DMS53 (cell line): ENCODE measurements at regions not wholly inside any gene's neighbourhood (a gene's known extent, or its start where the extent isn't known, plus 50 kb on each side); places are given as distances from the start of the nearest gene placed in this dataset.
A peak's percentile ranks its signal among the peaks of the same experiment; 100 is the strongest.

Experiments
- DNase-seq: peaks from one replicate; lab custom pipeline; 2025; lab: John Stamatoyannopoulos, UW

DNA sequence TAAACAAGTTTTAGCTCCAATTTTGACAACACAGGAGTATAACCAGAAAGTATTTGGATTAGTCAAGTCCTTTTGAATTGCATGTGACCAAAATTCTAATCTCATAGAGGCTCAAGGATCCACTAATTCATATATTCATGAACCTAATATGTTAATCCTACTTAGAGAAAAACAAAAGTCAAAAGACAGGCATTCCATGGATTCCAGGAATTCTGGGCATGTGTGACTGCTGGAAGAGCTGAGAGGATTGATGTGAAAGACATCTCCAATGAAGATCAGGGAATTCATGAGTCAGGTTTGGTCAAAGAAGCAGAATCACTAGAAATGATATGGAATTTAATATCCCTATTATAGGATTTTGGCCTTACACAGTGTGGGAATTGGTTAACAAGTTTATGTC is 1494.6 kb upstream of the DDX18 start:
- no peak for DNase-seq

DNA sequence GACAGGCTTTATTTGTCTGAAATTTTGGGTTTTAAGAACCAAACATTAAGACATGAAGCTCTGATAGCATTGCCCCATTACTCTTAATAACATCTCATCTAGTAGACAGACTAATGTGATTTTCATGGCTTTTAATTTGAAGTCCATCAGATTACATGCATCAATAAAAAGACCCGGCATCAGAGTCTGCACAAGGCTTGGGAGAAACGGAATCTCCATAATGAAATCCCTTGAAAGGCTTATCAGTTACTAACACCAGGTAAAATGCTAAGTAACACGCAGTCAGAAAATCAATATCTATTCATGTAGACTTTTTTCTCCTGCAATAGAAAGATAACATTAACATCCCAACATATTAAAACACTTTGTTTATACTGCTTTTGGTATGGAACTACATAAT is 1485.2 kb upstream of the DDX18 start:
- no peak for DNase-seq

GRCh38 chr2:116340690-116341089 is 1473.8 kb upstream of the DDX18 start:
- no peak for DNase-seq

- no peak for DNase-seq
Observed at GRCh38 chr2:116366212-116366611, 1448.3 kb upstream of the DDX18 start.

DNA sequence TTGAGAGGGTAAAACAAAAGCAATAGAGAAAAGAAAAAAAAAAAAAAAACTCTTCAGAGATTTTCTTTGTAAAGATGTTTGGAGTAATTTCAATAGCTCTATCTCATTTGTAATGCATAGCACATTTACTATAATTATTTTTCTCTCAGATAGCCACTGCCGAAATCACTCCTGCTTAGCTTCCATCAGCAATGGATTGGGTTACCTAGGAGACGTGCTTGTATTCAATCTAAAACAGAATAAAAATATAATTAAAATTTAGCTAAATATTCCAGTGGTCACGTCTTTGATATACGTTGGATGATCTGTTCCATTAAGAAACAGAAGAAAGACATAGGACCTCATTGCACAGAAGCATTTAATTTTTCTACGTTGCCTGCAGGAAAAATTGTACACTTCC is 1435.7 kb upstream of the DDX18 start:
- no peak for DNase-seq

DNA sequence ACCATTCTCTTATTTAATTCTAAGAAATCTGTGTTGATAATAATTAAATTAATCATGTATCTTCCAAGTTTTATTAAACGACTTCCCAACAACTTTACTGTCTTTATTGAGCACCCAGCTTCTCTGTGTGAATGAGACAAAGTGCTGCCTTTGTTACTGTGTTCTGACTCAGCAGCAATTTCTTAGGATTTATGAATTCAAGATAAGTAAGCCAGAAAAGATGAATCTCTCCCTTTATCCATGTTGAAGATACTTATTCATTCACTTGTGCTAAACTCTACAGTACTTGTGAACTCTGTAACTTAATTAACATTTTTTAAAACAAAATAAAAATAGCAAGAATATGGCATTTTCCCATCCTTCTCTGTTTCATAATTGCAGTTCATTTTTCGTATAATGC is 1403.3 kb upstream of the DDX18 start:
- no peak for DNase-seq

DNA sequence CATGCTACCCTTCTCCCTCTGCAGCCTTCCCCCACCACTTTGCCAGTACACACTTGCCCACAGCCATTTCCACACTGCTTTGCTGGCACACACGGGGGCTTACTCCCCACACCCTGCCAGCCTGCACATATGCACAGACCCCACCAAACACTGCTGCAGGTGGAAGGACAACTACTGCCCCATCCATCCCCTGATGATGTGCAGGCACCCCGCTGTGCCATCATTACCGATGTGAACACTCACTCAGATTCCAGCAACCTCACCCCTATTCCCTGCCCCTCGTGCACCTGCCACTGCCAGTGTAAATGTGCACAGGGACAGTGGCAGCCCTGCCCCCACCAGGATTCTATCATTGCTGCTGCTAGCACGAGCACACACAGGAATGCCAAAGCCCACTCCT is 1400.8 kb upstream of the DDX18 start:
- no peak for DNase-seq

DNA sequence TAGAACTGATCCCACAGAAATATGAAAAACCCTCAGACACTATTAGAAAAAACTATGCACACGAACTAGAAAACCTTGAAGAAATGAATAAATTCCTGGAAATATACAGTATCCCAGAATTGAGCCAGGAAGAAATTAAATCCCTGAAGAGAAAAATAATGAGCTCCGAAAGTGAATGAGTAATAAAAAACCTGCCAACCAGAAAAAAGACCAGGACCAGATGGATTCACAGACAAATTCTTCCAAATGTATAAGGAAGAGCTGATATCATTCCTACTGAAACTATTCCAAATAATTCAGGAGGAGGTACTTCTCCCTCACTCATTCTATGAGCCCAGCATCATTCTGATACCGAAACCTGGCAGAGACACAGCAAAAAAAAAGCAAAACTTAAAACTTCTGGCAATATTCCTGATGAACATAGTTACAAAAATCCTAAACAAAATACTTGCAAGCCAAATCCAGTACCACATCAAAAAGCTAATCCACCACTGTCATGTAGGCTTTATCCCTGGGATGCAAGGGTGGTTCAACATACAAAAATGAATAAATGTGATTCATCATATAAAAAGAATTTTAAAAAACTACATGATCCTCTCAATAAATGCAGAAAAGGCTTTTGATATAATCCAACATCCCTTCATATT is 1397.6 kb upstream of the DDX18 start:
- DNase-seq: no peak

DNA sequence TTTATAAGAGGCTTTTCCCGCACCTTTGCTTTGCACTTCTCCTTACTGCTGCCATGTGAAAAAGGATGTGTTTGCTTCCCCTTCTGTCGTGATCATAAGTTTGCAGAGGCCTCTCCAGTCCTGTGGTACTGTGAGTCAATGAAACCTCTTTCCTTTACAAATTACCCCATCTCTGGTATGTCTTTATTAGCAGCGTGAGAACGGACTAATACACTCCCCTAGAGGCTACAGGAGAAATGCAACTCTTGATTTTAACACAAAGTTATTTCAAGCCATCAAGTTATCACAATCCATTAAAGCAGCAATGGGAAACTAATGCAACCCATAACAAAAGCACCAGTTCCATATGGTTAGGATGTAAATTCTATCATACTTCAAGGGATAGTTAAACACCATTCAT is 1378.8 kb upstream of the DDX18 start:
- peak; percentile 19 for DNase-seq

DNA sequence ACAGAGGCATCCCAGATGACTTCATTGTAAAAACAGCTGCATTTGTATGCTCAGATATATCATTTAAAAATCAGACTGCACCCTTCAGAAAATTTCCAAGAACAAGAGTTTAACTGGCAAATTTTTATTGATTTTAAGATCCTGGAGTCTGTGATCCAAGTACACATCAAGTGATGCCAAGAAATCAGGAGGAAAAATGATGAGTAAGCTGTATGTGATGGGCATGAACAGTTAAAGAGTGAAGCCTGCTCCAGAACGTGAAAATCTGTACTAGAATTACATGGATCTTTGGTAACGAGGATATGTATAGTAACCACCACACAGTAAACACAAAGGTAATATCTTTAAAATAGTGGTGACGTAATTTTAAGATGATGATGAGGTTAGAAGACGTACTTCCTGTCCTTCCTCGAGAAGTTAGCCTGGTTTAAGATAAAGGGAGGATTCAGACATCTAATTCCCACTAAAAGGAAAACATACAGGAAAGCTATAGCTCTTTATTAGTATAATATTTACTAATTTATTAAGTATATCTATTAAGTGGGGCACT is 1374.3 kb upstream of the DDX18 start:
- DNase-seq: no peak

GRCh38 chr2:116442418-116442817 is 1372.1 kb upstream of the DDX18 start:
- DNase-seq: no peak

DNA sequence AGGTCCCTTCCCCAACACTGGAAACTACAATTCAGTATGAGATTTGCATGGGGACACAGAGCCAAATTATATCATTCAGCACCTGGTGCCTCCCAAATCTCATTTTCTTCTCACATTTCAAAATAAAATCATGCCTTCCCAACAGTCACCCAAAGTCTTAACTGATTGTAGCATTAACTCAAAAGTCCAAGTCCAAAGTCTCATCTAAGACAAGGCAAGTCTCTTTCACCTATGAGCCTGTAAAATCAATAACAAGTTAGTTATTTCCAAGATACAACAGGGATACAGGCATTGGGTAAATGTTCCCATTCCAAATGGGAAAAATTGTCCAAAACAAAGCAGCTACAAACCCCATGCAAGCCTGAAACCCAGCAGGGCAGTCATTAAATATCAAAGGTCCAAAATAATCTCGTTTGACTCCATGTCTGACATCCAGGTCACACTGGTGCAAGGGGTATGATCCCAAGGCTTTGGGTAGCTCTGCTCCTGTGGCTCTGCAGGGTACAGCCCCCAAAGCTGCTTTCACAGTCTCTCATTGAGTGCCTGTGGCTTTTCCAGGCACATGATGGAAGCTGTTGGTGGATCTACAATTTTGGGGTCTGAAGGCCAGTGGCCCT is 1370.1 kb upstream of the DDX18 start:
- no peak for DNase-seq

DNA sequence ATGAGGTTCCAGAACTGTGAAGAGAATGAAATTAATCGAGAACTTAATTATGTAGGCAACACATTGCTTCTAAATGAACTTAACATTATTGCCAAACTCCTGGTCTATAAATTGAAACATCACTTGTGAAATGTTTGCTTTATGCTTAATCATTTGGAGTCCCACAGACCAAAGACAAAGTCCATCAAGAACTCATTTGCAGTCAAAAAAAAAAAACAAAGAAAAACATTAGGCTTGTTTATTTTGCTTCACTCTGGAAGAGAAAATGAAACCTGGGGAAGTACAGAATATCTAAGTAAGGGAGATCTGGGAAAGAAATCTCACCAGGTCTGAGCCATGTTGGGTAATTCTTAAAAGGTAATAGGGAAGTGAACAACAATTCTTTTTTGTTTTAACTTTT is 1363.5 kb upstream of the DDX18 start:
- DNase-seq: no peak

DNA sequence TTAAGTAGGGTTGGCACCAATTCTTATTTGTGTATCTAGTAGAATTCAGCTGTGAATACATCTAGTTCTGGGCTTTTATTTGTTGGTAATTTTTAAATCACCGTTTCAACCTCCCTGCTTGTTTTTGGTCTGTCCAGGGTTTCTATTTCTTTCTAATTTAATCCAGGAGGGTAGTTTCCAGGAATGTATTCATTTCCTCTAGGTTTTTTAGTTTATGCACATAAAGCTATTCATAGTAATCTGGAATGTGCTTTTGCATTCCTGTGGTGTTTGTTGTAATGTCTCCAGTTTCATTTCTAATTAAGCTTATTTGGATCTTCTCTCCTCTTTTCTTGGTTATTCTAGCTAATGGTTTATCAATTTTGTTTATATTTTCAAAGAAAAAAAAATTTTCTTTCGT is 1361.8 kb upstream of the DDX18 start:
- no peak for DNase-seq

GRCh38 chr2:116456429-116456828 is 1358.1 kb upstream of the DDX18 start:
- DNase-seq: peak; percentile 18

- peak; percentile 22 for DNase-seq
Observed at GRCh38 chr2:116467243-116467642, 1347.2 kb upstream of the DDX18 start.

DNA sequence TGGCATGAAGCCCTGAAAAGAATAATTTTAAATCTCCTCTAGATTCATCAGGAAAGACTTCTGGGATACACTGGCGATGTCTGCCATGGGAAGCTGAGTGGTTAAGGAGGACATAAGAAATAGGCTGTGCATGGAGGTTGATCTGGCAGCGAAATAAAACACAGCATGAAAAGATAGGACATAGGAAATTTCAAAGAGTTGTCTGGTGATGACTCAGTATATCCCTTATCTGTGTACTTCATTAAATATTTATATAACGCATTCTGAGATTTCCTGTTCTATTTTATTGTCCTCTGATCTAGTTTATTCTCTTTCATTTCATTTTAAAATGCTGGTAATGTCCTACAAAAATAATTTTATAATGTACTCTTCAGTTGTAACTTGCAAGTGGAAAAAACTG is 1337.3 kb upstream of the DDX18 start:
- peak; percentile 30 for DNase-seq

DNA sequence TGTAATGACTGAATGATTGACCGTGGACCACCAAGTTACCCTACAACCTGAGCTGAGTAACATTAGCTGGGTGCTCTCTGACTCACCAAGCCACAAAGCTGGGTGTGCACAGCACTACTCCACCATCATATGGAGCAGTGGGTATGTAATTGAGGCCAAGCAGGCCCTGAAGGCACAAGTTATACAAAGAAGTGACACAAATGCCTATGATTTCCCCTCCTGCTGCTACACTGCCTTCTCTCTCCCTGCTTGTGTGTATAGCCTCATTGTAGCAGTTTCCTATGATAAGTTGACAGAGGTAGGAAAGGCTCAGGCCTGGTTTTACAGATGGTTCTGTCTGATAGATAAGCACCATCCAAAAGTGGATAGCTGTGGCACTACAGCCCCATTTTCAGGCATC is 1327.2 kb upstream of the DDX18 start:
- DNase-seq: no peak

DNA sequence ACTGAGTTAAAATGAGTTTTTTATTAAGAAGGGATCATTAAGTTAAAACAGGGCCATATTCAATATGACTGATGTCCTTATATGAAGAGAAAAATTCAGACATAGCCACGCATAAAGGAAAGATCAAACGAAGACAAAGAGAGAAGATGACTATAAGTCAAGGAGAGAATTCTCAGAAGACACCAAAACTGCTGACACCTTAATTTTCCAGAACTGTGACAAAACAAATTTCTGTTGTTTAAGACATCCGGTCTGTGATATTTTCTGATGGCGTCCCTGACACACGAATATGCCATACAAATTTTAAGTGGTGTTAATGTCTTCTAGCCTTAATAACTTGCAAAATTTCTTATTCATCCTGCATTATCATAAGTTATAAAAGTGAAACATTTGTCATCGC is 1325.2 kb upstream of the DDX18 start:
- DNase-seq: no peak

GRCh38 chr2:116489944-116490343 is 1324.5 kb upstream of the DDX18 start:
- DNase-seq: no peak

DNA sequence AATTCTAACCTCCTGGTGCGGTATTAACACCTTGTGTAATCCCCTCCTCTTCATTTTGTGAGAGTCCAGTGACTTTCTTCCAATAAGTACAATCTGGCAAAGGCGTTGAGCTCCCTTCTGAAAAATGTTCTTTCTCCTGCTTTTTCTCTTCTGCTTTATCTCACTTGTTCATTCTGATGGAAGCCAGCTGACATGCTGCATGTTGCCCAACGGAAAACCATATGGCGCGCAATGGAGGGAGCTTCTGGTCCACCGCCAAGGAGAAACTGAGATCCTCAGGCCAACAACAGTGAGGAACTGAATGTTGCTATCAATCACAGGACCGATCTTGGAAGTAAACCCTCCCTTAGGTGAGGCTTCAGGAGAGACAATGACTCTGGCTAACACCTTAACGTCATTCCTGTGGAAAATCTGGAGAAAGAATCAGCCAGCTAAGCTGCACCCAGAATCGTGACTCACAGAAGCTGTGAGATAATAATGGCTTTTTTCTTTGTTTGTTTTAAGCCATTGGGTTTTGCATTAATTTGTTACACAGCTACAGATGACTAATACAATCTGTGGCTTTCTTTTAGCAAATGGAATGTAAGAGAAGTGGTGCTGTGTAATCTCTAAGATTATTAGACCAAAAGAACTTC is 1323.9 kb upstream of the DDX18 start:
- no peak for DNase-seq

- DNase-seq: no peak
Observed at GRCh38 chr2:116491292-116491691, 1323.2 kb upstream of the DDX18 start.

GRCh38 chr2:116499389-116499788 is 1315.1 kb upstream of the DDX18 start:
- peak; percentile 82 for DNase-seq
